ENCODE measurements at regions not wholly inside any gene's neighbourhood (a gene's known extent, or its start where the extent isn't known, plus 50 kb on each side); places are given as distances from the start of the nearest gene placed in this dataset.
A peak's percentile ranks its signal among the peaks of the same experiment; 100 is the strongest.

DNA sequence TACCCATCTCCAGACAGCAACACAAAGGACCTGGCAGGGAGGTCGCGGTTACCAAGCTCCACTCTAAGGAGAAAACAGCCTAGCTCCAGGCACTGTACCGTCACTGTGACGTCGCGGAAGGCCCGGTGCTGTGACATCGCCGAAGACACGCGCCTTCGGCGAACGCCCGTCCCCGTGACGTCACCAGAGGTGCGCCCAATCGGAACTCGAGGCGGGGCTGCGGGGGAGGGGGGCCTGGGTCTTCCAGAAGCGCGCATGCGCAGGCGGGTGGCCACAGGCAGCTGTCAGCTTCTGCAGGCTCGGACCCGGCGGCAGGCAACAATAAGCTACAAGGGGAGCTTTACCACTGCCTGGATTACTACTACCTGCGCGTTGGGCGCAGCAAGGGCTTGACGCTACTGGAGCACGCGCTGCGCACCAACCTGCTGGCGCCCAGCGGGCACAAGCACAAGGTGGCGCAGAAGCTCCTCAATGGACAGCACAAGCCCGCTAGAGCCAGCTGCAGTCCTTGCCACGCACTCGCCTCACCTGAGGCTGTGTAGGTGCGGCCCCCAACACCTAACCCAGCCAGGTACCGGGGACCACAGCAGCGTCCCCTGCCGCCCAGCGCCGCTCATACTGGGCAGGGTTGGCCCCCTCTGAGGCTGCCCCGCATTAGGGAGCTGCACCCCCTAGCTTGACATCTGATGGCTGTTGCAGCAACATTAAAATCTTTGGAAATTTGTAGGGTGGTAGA, 208.4 kb downstream of the TPST1 start:
- TF ChIP-seq SIN3A (IDR thresholded peaks at IDR 0.05; ENCODE audit: borderline replicate concordance, insufficient read depth, low read length): no peak
- TF ChIP-seq POLR2AphosphoS5 (IDR thresholded peaks at IDR 0.05; ENCODE audit: low read depth, low read length): no peak
- TF ChIP-seq TAF1 (IDR thresholded peaks at IDR 0.05; ENCODE audit: borderline replicate concordance, insufficient read depth, low read length): no peak
- TF ChIP-seq, protein P1, sequence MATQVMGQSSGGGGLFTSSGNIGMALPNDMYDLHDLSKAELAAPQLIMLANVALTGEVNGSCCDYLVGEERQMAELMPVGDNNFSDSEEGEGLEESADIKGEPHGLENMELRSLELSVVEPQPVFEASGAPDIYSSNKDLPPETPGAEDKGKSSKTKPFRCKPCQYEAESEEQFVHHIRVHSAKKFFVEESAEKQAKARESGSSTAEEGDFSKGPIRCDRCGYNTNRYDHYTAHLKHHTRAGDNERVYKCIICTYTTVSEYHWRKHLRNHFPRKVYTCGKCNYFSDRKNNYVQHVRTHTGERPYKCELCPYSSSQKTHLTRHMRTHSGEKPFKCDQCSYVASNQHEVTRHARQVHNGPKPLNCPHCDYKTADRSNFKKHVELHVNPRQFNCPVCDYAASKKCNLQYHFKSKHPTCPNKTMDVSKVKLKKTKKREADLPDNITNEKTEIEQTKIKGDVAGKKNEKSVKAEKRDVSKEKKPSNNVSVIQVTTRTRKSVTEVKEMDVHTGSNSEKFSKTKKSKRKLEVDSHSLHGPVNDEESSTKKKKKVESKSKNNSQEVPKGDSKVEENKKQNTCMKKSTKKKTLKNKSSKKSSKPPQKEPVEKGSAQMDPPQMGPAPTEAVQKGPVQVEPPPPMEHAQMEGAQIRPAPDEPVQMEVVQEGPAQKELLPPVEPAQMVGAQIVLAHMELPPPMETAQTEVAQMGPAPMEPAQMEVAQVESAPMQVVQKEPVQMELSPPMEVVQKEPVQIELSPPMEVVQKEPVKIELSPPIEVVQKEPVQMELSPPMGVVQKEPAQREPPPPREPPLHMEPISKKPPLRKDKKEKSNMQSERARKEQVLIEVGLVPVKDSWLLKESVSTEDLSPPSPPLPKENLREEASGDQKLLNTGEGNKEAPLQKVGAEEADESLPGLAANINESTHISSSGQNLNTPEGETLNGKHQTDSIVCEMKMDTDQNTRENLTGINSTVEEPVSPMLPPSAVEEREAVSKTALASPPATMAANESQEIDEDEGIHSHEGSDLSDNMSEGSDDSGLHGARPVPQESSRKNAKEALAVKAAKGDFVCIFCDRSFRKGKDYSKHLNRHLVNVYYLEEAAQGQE (IDR thresholded peaks at IDR 0.05; ENCODE audit: insufficient read depth in 1 of 2, low read depth in 2 of 2, low read length in 2 of 2): no peak
- no peak for TF ChIP-seq FOXP2 (optimal IDR thresholded peaks at IDR 0.05; ENCODE audit: borderline replicate concordance, extremely low read depth, extremely low read length, insufficient read depth)

- TF ChIP-seq FOXP2 (optimal IDR thresholded peaks at IDR 0.05; ENCODE audit: borderline replicate concordance, extremely low read depth, extremely low read length, insufficient read depth) (no peak), POLR2AphosphoS5 (IDR thresholded peaks at IDR 0.05; ENCODE audit: low read depth, low read length) (no peak), TAF1 (IDR thresholded peaks at IDR 0.05; ENCODE audit: borderline replicate concordance, insufficient read depth, low read length) (no peak)
These were observed 210.6 kb downstream of the TPST1 start for GRCh38 chr7:66415659-66416265.

DNA sequence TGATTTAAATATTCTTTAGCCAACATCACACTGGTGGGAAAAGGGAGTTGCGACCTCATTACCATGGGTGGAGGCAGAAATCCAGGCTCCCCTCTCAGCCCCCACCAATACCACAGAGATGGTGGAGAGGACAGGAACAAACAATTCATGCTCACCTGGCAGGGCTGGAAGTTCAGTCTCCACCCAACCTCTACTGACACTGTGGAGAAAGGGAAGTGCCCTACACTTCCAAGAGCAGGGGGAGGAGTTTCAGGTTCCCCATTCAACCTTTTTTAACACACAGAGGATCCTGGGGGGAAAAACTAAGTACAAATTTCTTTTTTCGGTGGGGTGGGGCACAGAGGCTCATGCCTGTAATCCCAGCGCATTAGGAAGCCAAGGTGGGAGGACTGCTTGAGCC, 210.1 kb upstream of the KCTD7 start:
- TF ChIP-seq TAF1 (IDR thresholded peaks at IDR 0.05; ENCODE audit: borderline replicate concordance, insufficient read depth, low read length) (no peak), FOXP2 (optimal IDR thresholded peaks at IDR 0.05; ENCODE audit: borderline replicate concordance, extremely low read depth, extremely low read length, insufficient read depth) (no peak), POLR2AphosphoS5 (IDR thresholded peaks at IDR 0.05; ENCODE audit: low read depth, low read length) (no peak), SIN3A (IDR thresholded peaks at IDR 0.05; ENCODE audit: borderline replicate concordance, insufficient read depth, low read length) (no peak)
- TF ChIP-seq, protein P1 (IDR thresholded peaks at IDR 0.05; ENCODE audit: insufficient read depth in 1 of 2, low read depth in 2 of 2, low read length in 2 of 2): no peak

DNA sequence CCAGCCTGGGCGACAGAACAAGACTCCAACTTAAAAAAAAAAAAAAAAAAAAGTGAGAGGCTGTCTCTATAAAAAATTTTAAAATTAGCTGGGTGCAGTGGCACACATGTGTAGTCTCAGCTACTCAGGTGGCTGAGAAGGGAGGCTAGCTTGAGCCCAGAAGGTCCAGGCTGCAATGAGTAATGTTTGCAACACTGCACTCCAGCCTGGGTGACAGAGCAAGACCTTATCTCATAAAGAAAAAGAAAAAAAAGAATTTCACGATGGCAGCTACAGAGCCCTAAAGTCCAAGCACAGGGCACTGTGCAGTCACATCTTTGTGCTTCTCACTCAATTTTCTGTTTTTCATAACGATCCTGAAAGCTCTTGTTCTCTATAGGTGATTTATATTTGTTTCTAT, 209.5 kb upstream of the KCTD7 start:
- TF ChIP-seq SIN3A (IDR thresholded peaks at IDR 0.05; ENCODE audit: borderline replicate concordance, insufficient read depth, low read length): no peak
- no peak for TF ChIP-seq TAF1 (IDR thresholded peaks at IDR 0.05; ENCODE audit: borderline replicate concordance, insufficient read depth, low read length)
- TF ChIP-seq FOXP2 (optimal IDR thresholded peaks at IDR 0.05; ENCODE audit: borderline replicate concordance, extremely low read depth, extremely low read length, insufficient read depth): no peak
- no peak for TF ChIP-seq POLR2AphosphoS5 (IDR thresholded peaks at IDR 0.05; ENCODE audit: low read depth, low read length)
- TF ChIP-seq, protein P1 (IDR thresholded peaks at IDR 0.05; ENCODE audit: insufficient read depth in 1 of 2, low read depth in 2 of 2, low read length in 2 of 2): no peak

GRCh38 chr7:66421830-66422475, 206.7 kb upstream of the KCTD7 start:
- TF ChIP-seq FOXP2 (optimal IDR thresholded peaks at IDR 0.05; ENCODE audit: borderline replicate concordance, extremely low read depth, extremely low read length, insufficient read depth) (no peak), SIN3A (IDR thresholded peaks at IDR 0.05; ENCODE audit: borderline replicate concordance, insufficient read depth, low read length) (no peak), TAF1 (IDR thresholded peaks at IDR 0.05; ENCODE audit: borderline replicate concordance, insufficient read depth, low read length) (no peak), POLR2AphosphoS5 (IDR thresholded peaks at IDR 0.05; ENCODE audit: low read depth, low read length) (no peak)
- TF ChIP-seq, protein P1 (IDR thresholded peaks at IDR 0.05; ENCODE audit: insufficient read depth in 1 of 2, low read depth in 2 of 2, low read length in 2 of 2): peak in 1 of 2 experiments; percentile 75; a peak in 2 of 4 replicates
